ENCODE measurements at regions not wholly inside any gene's neighbourhood (a gene's known extent, or its start where the extent isn't known, plus 50 kb on each side); places are given as distances from the start of the nearest gene placed in this dataset.

GRCh38 chr15:101124731-101125451, 127.0 kb downstream of the CHSY1 start:
- Mint-ChIP-seq H3K4me1 (peaks cover 40% of the 10 kb centered on the region), H3K36me3 (ENCODE audit: low read depth) (peaks cover 3% of the 10 kb centered on the region), H3K27ac (ENCODE audit: unreplicated experiment) (no peak overlapping the region), H3K4me3 (no peak overlapping the region), H3K27me3 (ENCODE audit: low read depth) (no peaks in the 10 kb centered on the region), H3K9me3 (no peaks in the 10 kb centered on the region)
- no peak for TF ChIP-seq CTCF (conservative IDR thresholded peaks at IDR 0.05)
- DNase-seq (ENCODE audit: low read depth, low spot score): no peak

GRCh38 chr15:101123222-101123910, 128.5 kb downstream of the CHSY1 start:
- no peak overlapping the region for H3K27ac Mint-ChIP-seq (ENCODE audit: unreplicated experiment)
- TF ChIP-seq CTCF (conservative IDR thresholded peaks at IDR 0.05): no peak
- H3K4me1 Mint-ChIP-seq: peaks cover 45% of the 10 kb centered on the region
- H3K36me3 Mint-ChIP-seq (ENCODE audit: low read depth): peaks cover 3% of the 10 kb centered on the region
- peaks cover 3% of the 10 kb centered on the region for H3K27me3 Mint-ChIP-seq (ENCODE audit: low read depth)
- no peaks in the 10 kb centered on the region for H3K9me3 Mint-ChIP-seq
- H3K4me3 Mint-ChIP-seq: no peak overlapping the region
- no peak for DNase-seq (ENCODE audit: low read depth, low spot score)

GRCh38 chr15:101122806-101123205, 129.0 kb downstream of the CHSY1 start:
- DNase-seq (ENCODE audit: low read depth, low spot score): no peak
- no peak for TF ChIP-seq CTCF (conservative IDR thresholded peaks at IDR 0.05)

GRCh38 chr15:101122266-101122665, 129.6 kb downstream of the CHSY1 start:
- DNase-seq (ENCODE audit: low read depth, low spot score): no peak
- no peaks in the 10 kb centered on the region for H3K9me3 Mint-ChIP-seq
- no peaks in the 10 kb centered on the region for H3K36me3 Mint-ChIP-seq (ENCODE audit: low read depth)
- no peak overlapping the region for H3K4me3 Mint-ChIP-seq
- TF ChIP-seq CTCF (conservative IDR thresholded peaks at IDR 0.05): no peak
- H3K27me3 Mint-ChIP-seq (ENCODE audit: low read depth): peaks cover 3% of the 10 kb centered on the region
- H3K4me1 Mint-ChIP-seq: peaks cover 45% of the 10 kb centered on the region
- no peak overlapping the region for H3K27ac Mint-ChIP-seq (ENCODE audit: unreplicated experiment)

More at GRCh38 chr15:101122806-101123205, 129.0 kb downstream of the CHSY1 start:
- no peak overlapping the region for H3K4me3 Mint-ChIP-seq
- H3K4me1 Mint-ChIP-seq: peaks cover 45% of the 10 kb centered on the region
- no peaks in the 10 kb centered on the region for H3K9me3 Mint-ChIP-seq
- H3K27ac Mint-ChIP-seq (ENCODE audit: unreplicated experiment): no peak overlapping the region
- peaks cover 1% of the 10 kb centered on the region for H3K36me3 Mint-ChIP-seq (ENCODE audit: low read depth)
- H3K27me3 Mint-ChIP-seq (ENCODE audit: low read depth): peaks cover 3% of the 10 kb centered on the region

- Mint-ChIP-seq H3K4me1 (peaks cover 48% of the 10 kb centered on the region), H3K27ac (ENCODE audit: unreplicated experiment) (peak overlapping the region; percentile 57), H3K4me3 (no peak overlapping the region), H3K9me3 (no peaks in the 10 kb centered on the region), H3K36me3 (ENCODE audit: low read depth) (no peaks in the 10 kb centered on the region), H3K27me3 (ENCODE audit: low read depth) (peaks cover 3% of the 10 kb centered on the region)
- peak; percentile 48 for DNase-seq (ENCODE audit: low read depth, low spot score)
- peak; percentile 30 for TF ChIP-seq CTCF (conservative IDR thresholded peaks at IDR 0.05)
Observed at GRCh38 chr15:101121511-101122090, 130.2 kb downstream of the CHSY1 start.
